ENCODE measurements at regions not wholly inside any gene's neighbourhood (a gene's known extent, or its start where the extent isn't known, plus 50 kb on each side); places are given as distances from the start of the nearest gene placed in this dataset.

DNA sequence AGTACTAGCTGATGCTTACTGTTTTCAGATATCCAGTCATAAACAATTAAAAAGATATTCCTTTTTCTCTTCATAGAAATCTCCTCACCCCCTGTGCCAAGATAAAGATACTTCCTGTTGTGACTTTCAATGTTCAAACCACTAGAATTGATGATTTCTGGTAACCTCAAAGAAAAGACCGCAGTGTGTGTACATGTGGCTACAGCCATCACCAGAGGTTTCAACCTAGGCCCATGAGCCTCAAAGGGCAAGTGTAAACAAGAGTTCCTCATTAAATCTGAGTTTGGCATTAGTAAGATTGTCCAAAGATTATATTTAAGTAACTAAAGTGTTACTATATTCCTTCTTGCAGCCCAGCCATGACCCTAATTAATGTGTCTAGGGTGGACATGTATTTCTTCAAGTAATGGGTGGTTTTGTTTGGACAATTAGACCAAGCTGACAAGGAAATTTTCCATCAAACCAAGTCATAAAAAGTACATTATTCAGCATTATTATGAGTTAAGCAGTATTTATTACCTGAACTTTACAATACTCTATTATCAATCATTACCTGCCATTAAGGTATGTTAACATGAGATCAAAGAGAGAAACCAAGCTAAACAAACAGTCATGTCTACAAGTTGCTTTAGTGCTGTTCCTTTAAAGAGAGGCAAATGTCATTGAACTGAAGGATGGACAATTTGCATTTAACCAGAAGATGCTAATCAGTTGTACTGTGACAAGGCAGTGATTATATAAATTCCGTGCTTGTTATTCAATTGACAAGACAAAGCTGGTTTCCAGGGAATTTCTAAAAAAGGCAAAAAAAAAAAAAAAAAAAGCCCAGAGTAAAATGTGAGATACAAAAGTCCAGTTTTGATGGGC, 382.7 kb downstream of the LNPK start:
- no peak overlapping the region for H3K56ac ChIP-seq (replicated peaks; ENCODE audit: insufficient read length, low read depth, low read length)
- H3K23ac ChIP-seq (ENCODE audit: insufficient read length) = no peak overlapping the region
- no peak overlapping the region for H2AK5ac ChIP-seq (ENCODE audit: low read depth, low read length)
- POLR2A ChIA-PET (ENCODE audit: partially characterized antibody) = no interaction called here
- CTCF ChIA-PET (ENCODE audit: partially characterized antibody) = interaction anchor here (0.6 to 1.5 kb wide), 4 partner anchors 14 to 416 kb away, joined by 3 to 5 read pairs (median 3); no protein-coding TSS in a partner anchor
- H3K9ac ChIP-seq (replicated peaks in 1 of 4; ENCODE audit: extremely low read depth in 1 of 4, low read depth in 3 of 4, low read length in 3 of 4) = no peak overlapping the region
- H2AFZ ChIP-seq (ENCODE audit: low read length) = no peak overlapping the region
- no peak overlapping the region for H3K4me2 ChIP-seq (ENCODE audit: insufficient read depth in 1 of 2, low read depth in 2 of 2, low read length in 2 of 2)
- no peaks in the 10 kb centered on the region; a peak in 1 of 7 replicates for H3K27me3 ChIP-seq (replicated peaks in 1 of 4; ENCODE audit: control insufficient read depth in 3 of 4, extremely low read depth in 1 of 4, insufficient read depth in 3 of 4, low read length in 3 of 4)
- DNase-seq (ENCODE audit: low read depth in 1 of 2, low spot score in 2 of 2) (no peak), FAIRE-seq (no peak)
- H3K23me2 ChIP-seq (ENCODE audit: low read depth, low read length) = no peaks in the 10 kb centered on the region
- no peaks in the 10 kb centered on the region for H3K9me3 ChIP-seq (ENCODE audit: insufficient read depth in 2 of 2, low read depth in 1 of 2, low read length in 1 of 2)
- H4K91ac ChIP-seq (replicated peaks; ENCODE audit: insufficient read length, low read length) = no peak overlapping the region
- no peak overlapping the region for H3K27ac ChIP-seq (ENCODE audit: low read depth, low read length)
- no peaks in the 10 kb centered on the region for H3K79me1 ChIP-seq (ENCODE audit: low read depth, low read length)
- no peak overlapping the region for H2BK120ac ChIP-seq (replicated peaks; ENCODE audit: low read depth, low read length)
- TF ChIP-seq RAD21 (IDR thresholded peaks at IDR 0.05 in 1 of 2, conservative IDR thresholded peaks at IDR 0.05 in 1 of 2; ENCODE audit: low read depth in 2 of 2, low read length in 2 of 2) (no peak), FOSL1 (IDR thresholded peaks at IDR 0.05; ENCODE audit: insufficient read depth, low read depth, low read length) (no peak), JUN (IDR thresholded peaks at IDR 0.05; ENCODE audit: low read depth, low read length) (no peak), GTF2F1 (IDR thresholded peaks at IDR 0.05; ENCODE audit: borderline replicate concordance, low read depth, low read length) (no peak), USF2 (IDR thresholded peaks at IDR 0.05; ENCODE audit: low read length) (no peak), YY1 (IDR thresholded peaks at IDR 0.05; ENCODE audit: low read depth, low read length) (no peak), SIRT6 (IDR thresholded peaks at IDR 0.05; ENCODE audit: low read length) (no peak), POU5F1 (IDR thresholded peaks at IDR 0.05; ENCODE audit: low read depth, low read length) (no peak)
- TF ChIP-seq, protein P1, sequence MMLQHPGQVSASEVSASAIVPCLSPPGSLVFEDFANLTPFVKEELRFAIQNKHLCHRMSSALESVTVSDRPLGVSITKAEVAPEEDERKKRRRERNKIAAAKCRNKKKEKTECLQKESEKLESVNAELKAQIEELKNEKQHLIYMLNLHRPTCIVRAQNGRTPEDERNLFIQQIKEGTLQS (IDR thresholded peaks at IDR 0.05; ENCODE audit: insufficient read depth, low read depth, low read length) = no peak
- H3K4ac ChIP-seq (replicated peaks; ENCODE audit: insufficient read length, low read depth, low read length) = no peak overlapping the region
- no peaks in the 10 kb centered on the region for H4K20me1 ChIP-seq (replicated peaks in 1 of 2; ENCODE audit: control insufficient read depth in 1 of 2, insufficient read depth in 2 of 2, low read length in 2 of 2)
- 90% methylated on average over 2 of the region's 2 CpGs; no CpG with 5 or more reads in 1 of the 2 experiments for WGBS, 2 experiments (ENCODE audit: extremely low coverage in 1 of 2, insufficient coverage in 1 of 2, insufficient read length in 1 of 2, insufficient replicate concordance in 2 of 2, low coverage in 1 of 2, low lambda C conversion rate in 2 of 2, missing lambda C conversion rate in 1 of 2)
- no peak overlapping the region for H2BK15ac ChIP-seq (ENCODE audit: low read length)
- no peak overlapping the region for H4K5ac ChIP-seq (ENCODE audit: insufficient read length, low read depth, low read length)
- H3K18ac ChIP-seq (ENCODE audit: extremely low read depth, low read length) = no peak overlapping the region
- no peak overlapping the region for H3K14ac ChIP-seq (ENCODE audit: insufficient read length)
- H3K36me3 ChIP-seq (ENCODE audit: control insufficient read depth in 2 of 4, insufficient read depth in 4 of 4, low read length in 3 of 4) = no peaks in the 10 kb centered on the region
- H3K4me1 ChIP-seq (replicated peaks in 1 of 4; ENCODE audit: control insufficient read depth in 3 of 4, insufficient read depth in 4 of 4, low read length in 3 of 4) = no peaks in the 10 kb centered on the region; a peak in 1 of 7 replicates
- no peak overlapping the region for H4K8ac ChIP-seq (ENCODE audit: extremely low read depth, insufficient read depth, low read length)
- H3K4me3 ChIP-seq (ENCODE audit: extremely low read depth in 1 of 4, insufficient read depth in 2 of 4, low read depth in 3 of 4, low read length in 4 of 4) = no peak overlapping the region
- H2BK5ac ChIP-seq (ENCODE audit: low read depth, low read length) = no peak overlapping the region
- no peak overlapping the region for H2BK12ac ChIP-seq (ENCODE audit: low read depth, low read length)
- no peaks in the 10 kb centered on the region for H3K79me2 ChIP-seq (ENCODE audit: control insufficient read depth in 1 of 2, insufficient read depth in 2 of 2, low read length in 2 of 2)
- H2BK20ac ChIP-seq (ENCODE audit: low read length) = no peak overlapping the region

Data from H1 (cell line).